A549 (cell line): ENCODE measurements at regions not wholly inside any gene's neighbourhood (a gene's known extent, or its start where the extent isn't known, plus 50 kb on each side); places are given as distances from the start of the nearest gene placed in this dataset.
A peak's percentile ranks its signal among the peaks of the same experiment; 100 is the strongest.

Experiments used
- ATAC-seq, 2 experiments: fragments of 200-7000 bp in 1 of 2; fragments of >200 bp in 1 of 2; cut with Nextera tagmentation in 1 of 2; cut with Tn5 transposase in 1 of 2; 3 replicates each; pipeline versions ENCODE4 v1.8.0 to v1.9.1; 2018 to 2020; ENCODE audit warnings: mild to moderate bottlenecking in 1 of 2, moderate library complexity in 1 of 2
- CTCF ChIA-PET: fragments of 300-600 bp; sonication (Branson Sonifier 250); formaldehyde crosslinking; extraction: SDS; loops from one replicate; lab custom pipeline; 2021; ENCODE audit warnings: antibody characterized with exemption, inconsistent platforms; lab: Yijun Ruan, JAX
- POLR2A ChIA-PET: fragments of 350-600 bp; formaldehyde crosslinking; extraction: SDS; loops from one replicate; lab custom pipeline; 2021; ENCODE audit warnings: antibody characterized with exemption, inconsistent platforms; lab: Yijun Ruan, JAX
- DNase-seq, 2 experiments: peaks; one replicate each; pipeline versions ENCODE4 v3.0.0 to v3.0.0-alpha.2; 2011 to 2016; ENCODE audit warnings: low read depth in 1 of 2, low spot score in 1 of 2
- FAIRE-seq: peaks from 2 replicates; lab custom pipeline; 2011; peaks lifted over from hg19 to GRCh38; lab: Jason Lieb, UNC
- H3K27ac ChIP-seq, 2 experiments: fragments of >200 bp; sonication (Bioruptor Twin); formaldehyde crosslinking; 3 replicates each; pipeline ENCODE4 v1.5.1; 2016 to 2017
- H3K4me1 ChIP-seq: fragments of >200 bp; sonication (Bioruptor Twin); formaldehyde crosslinking; 3 replicates; pipeline ENCODE4 v1.6.1; 2016
- H3K4me2 ChIP-seq: fragments of >200 bp; sonication (Bioruptor Twin); formaldehyde crosslinking; 3 replicates; pipeline ENCODE4 v1.6.1; 2016
- H3K4me3 ChIP-seq: fragments of >200 bp; sonication (Bioruptor Twin); formaldehyde crosslinking; 3 replicates; pipeline ENCODE4 v1.5.1; 2016
- H3K9me3 ChIP-seq: fragments of >200 bp; sonication (Bioruptor Twin); formaldehyde crosslinking; 3 replicates; pipeline ENCODE4 v1.6.1; 2016
- BHLHE40 ChIP-seq: IDR thresholded peaks from 2 replicates; pipeline ENCODE4 v1.6.1; 2012; ENCODE audit warnings: low read depth, low read length, inconsistent platforms
- CBX2 ChIP-seq: fragments of 200-600 bp; sonication (generic); IDR thresholded peaks from 2 replicates; pipeline ENCODE4 v1.6.1; 2016; ENCODE audit warnings: low read depth, mild to moderate bottlenecking, borderline replicate concordance
- CBX8 ChIP-seq: fragments of 200-600 bp; sonication (generic); IDR thresholded peaks from 2 replicates; pipeline ENCODE4 v1.6.1; 2016
- CEBPB ChIP-seq, 2 experiments: fragments of >200 bp in 1 of 2; sonication (Bioruptor Twin) in 1 of 2; formaldehyde crosslinking in 1 of 2; IDR thresholded peaks; 2 replicates each; pipeline ENCODE4 v1.6.1; 2012 to 2016
- CHD2 ChIP-seq: fragments of 150-350 bp; IDR thresholded peaks from 2 replicates; pipeline ENCODE4 v1.6.1; 2014; ENCODE audit warnings: low read length; ENCODE audit not compliant: partially characterized antibody
- EHF ChIP-seq: fragments of 250-450 bp; sonication (Bioruptor Pico); IDR thresholded peaks from 2 replicates; pipeline ENCODE4 v1.5.0; 2020; ENCODE audit warnings: mild to moderate bottlenecking
- GATA3 ChIP-seq: IDR thresholded peaks from 2 replicates; pipeline ENCODE4 v1.6.1; 2012; ENCODE audit warnings: borderline replicate concordance
- HEYL ChIP-seq: fragments of 250-450 bp; sonication (Bioruptor Pico); IDR thresholded peaks from 2 replicates; pipeline ENCODE4 v1.8.0; 2021; ENCODE audit warnings: mild to moderate bottlenecking, moderate library complexity
- HOXA7 ChIP-seq: fragments of 250-450 bp; sonication (Bioruptor Pico); IDR thresholded peaks from 2 replicates; pipeline ENCODE4 v1.5.0; 2020; ENCODE audit warnings: mild to moderate bottlenecking, moderate library complexity
- JUNB ChIP-seq: fragments of >200 bp; sonication (Bioruptor Twin); formaldehyde crosslinking; IDR thresholded peaks from 2 replicates; pipeline ENCODE4 v1.6.1; 2016
- KDM1A ChIP-seq: fragments of 200-600 bp; sonication (generic); IDR thresholded peaks from 2 replicates; pipeline ENCODE4 v1.6.1; 2016; ENCODE audit warnings: low read depth, mild to moderate bottlenecking
- KDM5A ChIP-seq: fragments of 200-600 bp; sonication (generic); IDR thresholded peaks from 2 replicates; pipeline ENCODE4 v1.6.1; 2016; ENCODE audit warnings: antibody characterized with exemption, mild to moderate bottlenecking
- MAFK ChIP-seq: fragments of 450-650 bp; IDR thresholded peaks from 2 replicates; pipeline ENCODE4 v1.6.1; 2014; ENCODE audit not compliant: partially characterized antibody
- MYC ChIP-seq: IDR thresholded peaks from 2 replicates; pipeline ENCODE4 v1.6.1; 2012; ENCODE audit warnings: mild to moderate bottlenecking, inconsistent platforms, low read length, improper control_type of control experiment, borderline replicate concordance
- NPAS2 ChIP-seq: fragments of 250-450 bp; sonication (Bioruptor Pico); IDR thresholded peaks from 2 replicates; pipeline ENCODE4 v1.8.0; 2022; ENCODE audit warnings: mild to moderate bottlenecking, moderate library complexity, borderline replicate concordance
- NR3C1 ChIP-seq: fragments of >200 bp; sonication (Bioruptor Twin); formaldehyde crosslinking; IDR thresholded peaks from 3 replicates; pipeline ENCODE4 v1.6.1; 2017
- RARB ChIP-seq: fragments of 250-450 bp; sonication (Bioruptor Pico); IDR thresholded peaks from 2 replicates; pipeline ENCODE4 v1.8.0; 2021; ENCODE audit warnings: mild to moderate bottlenecking, moderate library complexity
- SMC3 ChIP-seq: fragments of >200 bp; sonication (Bioruptor Twin); formaldehyde crosslinking; IDR thresholded peaks from 3 replicates; pipeline ENCODE4 v1.6.1; 2018; ENCODE audit warnings: inconsistent platforms
- TFCP2L1 ChIP-seq: fragments of 250-450 bp; sonication (Bioruptor Pico); IDR thresholded peaks from 2 replicates; pipeline ENCODE4 v1.5.0; 2021; ENCODE audit warnings: mild to moderate bottlenecking
- ZNF302 ChIP-seq: fragments of 250-450 bp; sonication (Bioruptor Pico); IDR thresholded peaks from 2 replicates; pipeline ENCODE4 v1.9.0; 2021; ENCODE audit warnings: inconsistent platforms, mild to moderate bottlenecking, moderate library complexity
- whole genome bisulfite sequencing: methylation state at CpG from one replicate; pipeline ENCODE4 v1.1.6; 2017; ENCODE audit errors: missing lambda C conversion rate; 5-methylcytosine and 5-hydroxymethylcytosine counted together
- TF ChIP-seq, protein P1 (sequence below): IDR thresholded peaks from 2 replicates; pipeline ENCODE4 v1.6.1; 2012; ENCODE audit warnings: low read depth, borderline replicate concordance
- TF ChIP-seq, protein P2 (sequence below): fragments of 450-650 bp; IDR thresholded peaks from 2 replicates; pipeline ENCODE4 v1.6.1; 2014; ENCODE audit warnings: antibody characterized with exemption
- TF ChIP-seq, protein P3 (sequence below): fragments of 250-450 bp; sonication (Bioruptor Pico); IDR thresholded peaks from 2 replicates; pipeline ENCODE4 v1.5.0; 2020; ENCODE audit warnings: low read depth, mild to moderate bottlenecking, moderate library complexity
- TF ChIP-seq, protein P4 (sequence below): fragments of 250-450 bp; sonication (Bioruptor Pico); IDR thresholded peaks from 2 replicates; pipeline ENCODE4 v1.5.0; 2021; ENCODE audit warnings: mild to moderate bottlenecking, moderate library complexity, borderline replicate concordance
- TF ChIP-seq, protein P5 (sequence below): fragments of 200-600 bp; sonication (generic); IDR thresholded peaks from 2 replicates; pipeline ENCODE4 v1.6.1; 2016; ENCODE audit warnings: antibody characterized with exemption, mild to moderate bottlenecking, moderate library complexity

DNA sequence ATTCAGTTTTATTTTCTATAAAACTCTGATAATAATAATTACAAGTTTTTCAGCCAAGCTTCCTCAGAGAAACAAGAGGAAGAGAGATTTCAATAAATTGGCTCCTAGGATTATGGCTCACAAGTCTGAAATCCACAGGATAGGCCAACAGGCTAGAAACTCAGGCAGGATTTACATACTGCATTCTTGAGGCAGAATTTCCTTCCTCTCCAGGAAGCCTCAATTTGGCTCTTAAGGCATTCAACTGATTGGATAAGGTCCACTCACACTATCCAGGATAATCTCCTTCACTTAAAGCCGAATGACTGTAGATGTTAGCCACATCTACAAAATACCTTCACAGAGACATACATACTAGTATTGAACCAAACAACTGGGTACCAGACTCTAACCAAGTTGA lies 120.3 kb upstream of the FAT3 start:
- H3K27ac ChIP-seq, result no peak overlapping the region
- H3K4me1 ChIP-seq, result no peaks in the 10 kb centered on the region
- POLR2A ChIA-PET, result no interaction called here
- FAIRE-seq, result no peak
- WGBS, result 47% methylated on average over 1 of the region's 1 CpG
- no peaks in the 10 kb centered on the region for H3K9me3 ChIP-seq
- CTCF ChIA-PET, result no interaction called here
- no peak overlapping the region for H3K4me3 ChIP-seq
- TF ChIP-seq CBX8, result no peak
- TF ChIP-seq, protein P1, sequence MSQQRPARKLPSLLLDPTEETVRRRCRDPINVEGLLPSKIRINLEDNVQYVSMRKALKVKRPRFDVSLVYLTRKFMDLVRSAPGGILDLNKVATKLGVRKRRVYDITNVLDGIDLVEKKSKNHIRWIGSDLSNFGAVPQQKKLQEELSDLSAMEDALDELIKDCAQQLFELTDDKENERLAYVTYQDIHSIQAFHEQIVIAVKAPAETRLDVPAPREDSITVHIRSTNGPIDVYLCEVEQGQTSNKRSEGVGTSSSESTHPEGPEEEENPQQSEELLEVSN, result no peak
- TF ChIP-seq CBX2, result no peak
- TF ChIP-seq, all 56 proteins: peak for 0
- no peak for DNase-seq
- no peak overlapping the region for H3K4me2 ChIP-seq
- no peak for ATAC-seq

DNA sequence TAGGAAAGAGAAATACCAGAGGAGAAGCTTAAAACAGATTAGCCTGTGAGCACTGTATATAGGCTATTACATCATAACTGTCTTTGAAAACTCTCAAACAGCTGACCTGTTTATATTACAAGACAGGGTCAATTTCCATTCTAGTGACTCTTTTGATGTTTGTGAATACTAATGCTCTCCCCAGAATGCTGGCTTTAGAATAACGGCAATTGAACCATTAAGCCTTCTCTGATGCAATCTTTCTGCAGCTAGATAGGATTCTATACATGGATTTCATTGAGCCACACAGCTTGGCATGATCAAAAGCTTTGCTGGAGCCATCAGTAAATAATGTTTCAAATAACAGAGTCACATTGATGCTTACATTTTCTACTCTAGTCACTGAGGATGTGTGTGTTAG lies 122.7 kb upstream of the FAT3 start:
- H3K4me1 ChIP-seq, result no peaks in the 10 kb centered on the region
- ChIA-PET CTCF (no interaction called here), POLR2A (no interaction called here)
- no peak for ATAC-seq
- no peak overlapping the region for H3K27ac ChIP-seq
- no peak overlapping the region for H3K4me2 ChIP-seq
- no peak for TF ChIP-seq HEYL
- TF ChIP-seq CHD2, result no peak
- no peak for TF ChIP-seq KDM1A
- no peak for TF ChIP-seq TFCP2L1 (CRISPR knock-in tag)
- TF ChIP-seq NPAS2 (CRISPR knock-in tag), result no peak
- TF ChIP-seq JUNB, result no peak
- TF ChIP-seq, protein P2, sequence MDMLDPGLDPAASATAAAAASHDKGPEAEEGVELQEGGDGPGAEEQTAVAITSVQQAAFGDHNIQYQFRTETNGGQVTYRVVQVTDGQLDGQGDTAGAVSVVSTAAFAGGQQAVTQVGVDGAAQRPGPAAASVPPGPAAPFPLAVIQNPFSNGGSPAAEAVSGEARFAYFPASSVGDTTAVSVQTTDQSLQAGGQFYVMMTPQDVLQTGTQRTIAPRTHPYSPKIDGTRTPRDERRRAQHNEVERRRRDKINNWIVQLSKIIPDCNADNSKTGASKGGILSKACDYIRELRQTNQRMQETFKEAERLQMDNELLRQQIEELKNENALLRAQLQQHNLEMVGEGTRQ, result no peak
- TF ChIP-seq EHF (CRISPR knock-in tag), result no peak
- no peak for TF ChIP-seq HOXA7 (CRISPR knock-in tag)
- no peak for TF ChIP-seq NR3C1
- TF ChIP-seq BHLHE40, result no peak
- TF ChIP-seq, protein P3, sequence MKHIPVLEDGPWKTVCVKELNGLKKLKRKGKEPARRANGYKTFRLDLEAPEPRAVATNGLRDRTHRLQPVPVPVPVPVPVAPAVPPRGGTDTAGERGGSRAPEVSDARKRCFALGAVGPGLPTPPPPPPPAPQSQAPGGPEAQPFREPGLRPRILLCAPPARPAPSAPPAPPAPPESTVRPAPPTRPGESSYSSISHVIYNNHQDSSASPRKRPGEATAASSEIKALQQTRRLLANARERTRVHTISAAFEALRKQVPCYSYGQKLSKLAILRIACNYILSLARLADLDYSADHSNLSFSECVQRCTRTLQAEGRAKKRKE (CRISPR knock-in tag), result no peak
- TF ChIP-seq RARB (CRISPR knock-in tag), result no peak
- TF ChIP-seq GATA3, result no peak
- TF ChIP-seq, protein P4, sequence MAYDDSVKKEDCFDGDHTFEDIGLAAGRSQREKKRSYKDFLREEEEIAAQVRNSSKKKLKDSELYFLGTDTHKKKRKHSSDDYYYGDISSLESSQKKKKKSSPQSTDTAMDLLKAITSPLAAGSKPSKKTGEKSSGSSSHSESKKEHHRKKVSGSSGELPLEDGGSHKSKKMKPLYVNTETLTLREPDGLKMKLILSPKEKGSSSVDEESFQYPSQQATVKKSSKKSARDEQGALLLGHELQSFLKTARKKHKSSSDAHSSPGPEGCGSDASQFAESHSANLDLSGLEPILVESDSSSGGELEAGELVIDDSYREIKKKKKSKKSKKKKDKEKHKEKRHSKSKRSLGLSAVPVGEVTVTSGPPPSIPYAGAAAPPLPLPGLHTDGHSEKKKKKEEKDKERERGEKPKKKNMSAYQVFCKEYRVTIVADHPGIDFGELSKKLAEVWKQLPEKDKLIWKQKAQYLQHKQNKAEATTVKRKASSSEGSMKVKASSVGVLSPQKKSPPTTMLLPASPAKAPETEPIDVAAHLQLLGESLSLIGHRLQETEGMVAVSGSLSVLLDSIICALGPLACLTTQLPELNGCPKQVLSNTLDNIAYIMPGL (CRISPR knock-in tag), result no peak
- no peak for TF ChIP-seq MYC
- TF ChIP-seq ZNF302 (CRISPR knock-in tag), result no peak
- no peak for TF ChIP-seq CBX8
- peak; percentile 36 for FAIRE-seq
- DNase-seq, result no peak
- H3K9me3 ChIP-seq, result no peaks in the 10 kb centered on the region
- H3K4me3 ChIP-seq, result no peak overlapping the region
- 32% methylated on average over 1 of the region's 1 CpG for WGBS

DNA sequence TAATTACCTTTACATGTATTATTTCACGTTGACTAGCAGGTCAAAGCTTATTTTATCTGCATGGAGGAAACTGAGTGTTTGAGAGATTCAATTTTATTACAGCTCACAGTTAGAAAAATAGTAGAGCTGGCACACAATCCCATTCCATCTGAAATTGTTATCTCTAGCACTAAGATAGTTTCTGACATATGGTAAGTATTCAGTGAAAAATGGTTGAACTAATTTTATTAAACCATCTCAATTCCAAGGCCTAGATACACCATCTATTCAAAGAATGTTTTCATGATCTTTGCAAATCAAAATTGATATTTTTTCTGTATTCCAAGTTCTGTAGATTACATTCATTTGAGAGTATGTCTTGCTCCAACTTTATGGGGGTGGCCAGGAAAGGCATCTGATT lies 125.4 kb upstream of the FAT3 start:
- Histone ChIP-seq H3K9me3 (no peaks in the 10 kb centered on the region), H3K4me1 (no peaks in the 10 kb centered on the region), H3K4me3 (no peak overlapping the region), H3K4me2 (no peak overlapping the region), H3K27ac (no peak overlapping the region)
- WGBS, result 12% methylated on average over 1 of the region's 1 CpG
- DNase-seq, result no peak
- no peak for FAIRE-seq
- ChIA-PET POLR2A (no interaction called here), CTCF (no interaction called here)
- no peak for ATAC-seq
- TF ChIP-seq KDM5A (no peak), GATA3 (no peak), SMC3 (no peak), MAFK (no peak), CEBPB (IDR thresholded peaks at IDR 0.05) (no peak), ZNF302 (CRISPR knock-in tag) (no peak), BHLHE40 (no peak)
- TF ChIP-seq, protein P4 (CRISPR knock-in tag), result no peak
- TF ChIP-seq, protein P1, result no peak
- TF ChIP-seq, protein P5, sequence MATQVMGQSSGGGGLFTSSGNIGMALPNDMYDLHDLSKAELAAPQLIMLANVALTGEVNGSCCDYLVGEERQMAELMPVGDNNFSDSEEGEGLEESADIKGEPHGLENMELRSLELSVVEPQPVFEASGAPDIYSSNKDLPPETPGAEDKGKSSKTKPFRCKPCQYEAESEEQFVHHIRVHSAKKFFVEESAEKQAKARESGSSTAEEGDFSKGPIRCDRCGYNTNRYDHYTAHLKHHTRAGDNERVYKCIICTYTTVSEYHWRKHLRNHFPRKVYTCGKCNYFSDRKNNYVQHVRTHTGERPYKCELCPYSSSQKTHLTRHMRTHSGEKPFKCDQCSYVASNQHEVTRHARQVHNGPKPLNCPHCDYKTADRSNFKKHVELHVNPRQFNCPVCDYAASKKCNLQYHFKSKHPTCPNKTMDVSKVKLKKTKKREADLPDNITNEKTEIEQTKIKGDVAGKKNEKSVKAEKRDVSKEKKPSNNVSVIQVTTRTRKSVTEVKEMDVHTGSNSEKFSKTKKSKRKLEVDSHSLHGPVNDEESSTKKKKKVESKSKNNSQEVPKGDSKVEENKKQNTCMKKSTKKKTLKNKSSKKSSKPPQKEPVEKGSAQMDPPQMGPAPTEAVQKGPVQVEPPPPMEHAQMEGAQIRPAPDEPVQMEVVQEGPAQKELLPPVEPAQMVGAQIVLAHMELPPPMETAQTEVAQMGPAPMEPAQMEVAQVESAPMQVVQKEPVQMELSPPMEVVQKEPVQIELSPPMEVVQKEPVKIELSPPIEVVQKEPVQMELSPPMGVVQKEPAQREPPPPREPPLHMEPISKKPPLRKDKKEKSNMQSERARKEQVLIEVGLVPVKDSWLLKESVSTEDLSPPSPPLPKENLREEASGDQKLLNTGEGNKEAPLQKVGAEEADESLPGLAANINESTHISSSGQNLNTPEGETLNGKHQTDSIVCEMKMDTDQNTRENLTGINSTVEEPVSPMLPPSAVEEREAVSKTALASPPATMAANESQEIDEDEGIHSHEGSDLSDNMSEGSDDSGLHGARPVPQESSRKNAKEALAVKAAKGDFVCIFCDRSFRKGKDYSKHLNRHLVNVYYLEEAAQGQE, result no peak
